IPS-15b (cell line): ENCODE measurements at regions not wholly inside any gene's neighbourhood (a gene's known extent, or its start where the extent isn't known, plus 50 kb on each side); places are given as distances from the start of the nearest gene placed in this dataset.
"Not testable (repeated sequence)": the region's sequence is repeated elsewhere in the genome, so short reads cannot be mapped to it uniquely, and the experiment has no call there.

Source experiments
- H3K27me3 ChIP-seq: one replicate; pipeline ENCODE4 v1.6.1; 2013; ENCODE audit warnings: low read length; ENCODE audit not compliant: control insufficient read depth, insufficient read depth
- H3K36me3 ChIP-seq: one replicate; pipeline ENCODE4 v1.6.1; 2013; ENCODE audit warnings: low read length; ENCODE audit not compliant: control insufficient read depth, insufficient read depth
- H3K4me1 ChIP-seq: one replicate; pipeline ENCODE4 v1.6.1; 2013; ENCODE audit warnings: mild to moderate bottlenecking, low read length; ENCODE audit not compliant: control insufficient read depth, insufficient read depth
- H3K4me3 ChIP-seq: one replicate; pipeline ENCODE4 v1.5.1; 2013; ENCODE audit warnings: low read depth, low read length
- H3K9ac ChIP-seq: one replicate; pipeline ENCODE4 v1.6.1; 2013; ENCODE audit warnings: low read depth, mild to moderate bottlenecking, low read length
- H3K9me3 ChIP-seq: one replicate; pipeline ENCODE4 v1.6.1; 2013; ENCODE audit warnings: mild to moderate bottlenecking, low read length; ENCODE audit not compliant: control insufficient read depth, insufficient read depth

- Histone ChIP-seq H3K36me3 (no peaks in the 10 kb centered on the region), H3K9me3 (no peaks in the 10 kb centered on the region), H3K4me3 (no peak overlapping the region), H3K4me1 (no peaks in the 10 kb centered on the region), H3K9ac (no peak overlapping the region), H3K27me3 (no peaks in the 10 kb centered on the region)
These were observed 308.1 kb upstream of the HS3ST5 start for GRCh38 chr6:114650891-114651290.

GRCh38 chr6:114649298-114649697 lies 306.5 kb upstream of the HS3ST5 start:
- Histone ChIP-seq H3K36me3 (no peaks in the 10 kb centered on the region), H3K27me3 (no peaks in the 10 kb centered on the region), H3K4me1 (no peaks in the 10 kb centered on the region), H3K9me3 (no peaks in the 10 kb centered on the region), H3K9ac (no peak overlapping the region), H3K4me3 (no peak overlapping the region)

- Histone ChIP-seq H3K9ac (no peak overlapping the region), H3K27me3 (no peaks in the 10 kb centered on the region), H3K4me3 (no peak overlapping the region), H3K36me3 (no peaks in the 10 kb centered on the region), H3K9me3 (no peaks in the 10 kb centered on the region), H3K4me1 (no peaks in the 10 kb centered on the region)
These were observed 306.0 kb upstream of the HS3ST5 start for GRCh38 chr6:114648847-114649246.

GRCh38 chr6:114638341-114638740 lies 295.5 kb upstream of the HS3ST5 start:
- no peak overlapping the region for H3K9ac ChIP-seq
- no peak overlapping the region for H3K4me3 ChIP-seq
- no peaks in the 10 kb centered on the region for H3K36me3 ChIP-seq
- no peaks in the 10 kb centered on the region for H3K4me1 ChIP-seq
- no peaks in the 10 kb centered on the region for H3K27me3 ChIP-seq
- H3K9me3 ChIP-seq: no peaks in the 10 kb centered on the region

- no peaks in the 10 kb centered on the region for H3K4me1 ChIP-seq
- no peak overlapping the region for H3K4me3 ChIP-seq
- no peak overlapping the region for H3K9ac ChIP-seq
- H3K27me3 ChIP-seq: no peaks in the 10 kb centered on the region
- H3K36me3 ChIP-seq: no peaks in the 10 kb centered on the region
- no peaks in the 10 kb centered on the region for H3K9me3 ChIP-seq
These were observed 291.2 kb upstream of the HS3ST5 start for GRCh38 chr6:114634016-114634415.

GRCh38 chr6:114626226-114626625 lies 283.4 kb upstream of the HS3ST5 start:
- H3K4me3 ChIP-seq, H3K36me3 ChIP-seq, H3K9me3 ChIP-seq, H3K9ac ChIP-seq, H3K27me3 ChIP-seq, H3K4me1 ChIP-seq: not testable (repeated sequence)

GRCh38 chr6:114619621-114620200 lies 276.9 kb upstream of the HS3ST5 start:
- no peaks in the 10 kb centered on the region for H3K9me3 ChIP-seq
- no peak overlapping the region for H3K4me3 ChIP-seq
- no peak overlapping the region for H3K9ac ChIP-seq
- H3K4me1 ChIP-seq: no peaks in the 10 kb centered on the region
- H3K36me3 ChIP-seq: no peaks in the 10 kb centered on the region
- H3K27me3 ChIP-seq: no peaks in the 10 kb centered on the region

- Histone ChIP-seq H3K9ac (no peak overlapping the region), H3K4me3 (no peak overlapping the region), H3K9me3 (no peaks in the 10 kb centered on the region), H3K4me1 (no peaks in the 10 kb centered on the region), H3K36me3 (no peaks in the 10 kb centered on the region), H3K27me3 (no peaks in the 10 kb centered on the region)
These were observed 268.9 kb upstream of the HS3ST5 start for GRCh38 chr6:114611696-114612095.

- no peak overlapping the region for H3K9ac ChIP-seq
- H3K27me3 ChIP-seq: no peaks in the 10 kb centered on the region
- no peak overlapping the region for H3K4me3 ChIP-seq
- H3K36me3 ChIP-seq: no peaks in the 10 kb centered on the region
- no peaks in the 10 kb centered on the region for H3K9me3 ChIP-seq
- no peaks in the 10 kb centered on the region for H3K4me1 ChIP-seq
These were observed 265.3 kb upstream of the HS3ST5 start for GRCh38 chr6:114608091-114608490.

GRCh38 chr6:114605656-114606055 lies 262.8 kb upstream of the HS3ST5 start:
- H3K4me3 ChIP-seq: no peak overlapping the region
- no peaks in the 10 kb centered on the region for H3K4me1 ChIP-seq
- no peaks in the 10 kb centered on the region for H3K27me3 ChIP-seq
- no peaks in the 10 kb centered on the region for H3K9me3 ChIP-seq
- no peaks in the 10 kb centered on the region for H3K36me3 ChIP-seq
- H3K9ac ChIP-seq: no peak overlapping the region

GRCh38 chr6:114600381-114600780 lies 257.6 kb upstream of the HS3ST5 start:
- Histone ChIP-seq H3K27me3 (no peaks in the 10 kb centered on the region), H3K4me1 (no peaks in the 10 kb centered on the region), H3K36me3 (no peaks in the 10 kb centered on the region), H3K4me3 (no peak overlapping the region), H3K9ac (no peak overlapping the region), H3K9me3 (no peaks in the 10 kb centered on the region)

- Histone ChIP-seq H3K9me3 (no peaks in the 10 kb centered on the region), H3K4me1 (no peaks in the 10 kb centered on the region), H3K4me3 (no peak overlapping the region), H3K36me3 (no peaks in the 10 kb centered on the region), H3K9ac (no peak overlapping the region), H3K27me3 (no peaks in the 10 kb centered on the region)
These were observed 252.8 kb upstream of the HS3ST5 start for GRCh38 chr6:114595591-114595990.
